ENCODE measurements at regions not wholly inside any gene's neighbourhood (a gene's known extent, or its start where the extent isn't known, plus 50 kb on each side); places are given as distances from the start of the nearest gene placed in this dataset.

- H4K20me1 ChIP-seq (ENCODE audit: control insufficient read depth, insufficient read depth, low read depth, low read length): no peaks in the 10 kb centered on the region
- H3K9me2 ChIP-seq (replicated peaks; ENCODE audit: control insufficient read depth, low read length): no peaks in the 10 kb centered on the region
- H3F3A ChIP-seq (ENCODE audit: control insufficient read depth, insufficient read depth): no peaks in the 10 kb centered on the region
- no peaks in the 10 kb centered on the region for H3K27me3 ChIP-seq (ENCODE audit: control insufficient read depth, low read length)
- H3K79me2 ChIP-seq (ENCODE audit: control insufficient read depth, low read length): no peaks in the 10 kb centered on the region
- no peaks in the 10 kb centered on the region for H3K36me3 ChIP-seq (ENCODE audit: control insufficient read depth, low read length)
- no peaks in the 10 kb centered on the region for H3K4me1 ChIP-seq (ENCODE audit: control insufficient read depth, low read length)
- no peak overlapping the region for H3K4me2 ChIP-seq (ENCODE audit: low read length)
- no peak overlapping the region for H3K27ac ChIP-seq (ENCODE audit: low read depth, low read length)
- TF ChIP-seq CTCF (IDR thresholded peaks at IDR 0.05; ENCODE audit: low read depth, low read length, poor library complexity, severe bottlenecking): no peak
- no peak for TF ChIP-seq EZH2phosphoT487 (IDR thresholded peaks at IDR 0.05; ENCODE audit: borderline replicate concordance, low read length)
- H3K9me3 ChIP-seq (ENCODE audit: control insufficient read depth, insufficient read depth, low read length): no peaks in the 10 kb centered on the region
- no peak overlapping the region for H3K4me3 ChIP-seq (ENCODE audit: low read length)
Observed at GRCh38 chr6:165077876-165078275, 231.5 kb downstream of the C6orf118 start.

GRCh38 chr6:165071906-165072305 lies 237.5 kb downstream of the C6orf118 start:
- H3K9me3 ChIP-seq (ENCODE audit: control insufficient read depth, insufficient read depth, low read length): no peaks in the 10 kb centered on the region
- H3F3A ChIP-seq (ENCODE audit: control insufficient read depth, insufficient read depth): no peaks in the 10 kb centered on the region
- no peaks in the 10 kb centered on the region for H3K4me1 ChIP-seq (ENCODE audit: control insufficient read depth, low read length)
- no peak overlapping the region for H3K4me3 ChIP-seq (ENCODE audit: low read length)
- H3K27me3 ChIP-seq (ENCODE audit: control insufficient read depth, low read length): no peaks in the 10 kb centered on the region
- no peaks in the 10 kb centered on the region for H4K20me1 ChIP-seq (ENCODE audit: control insufficient read depth, insufficient read depth, low read depth, low read length)
- H3K27ac ChIP-seq (ENCODE audit: low read depth, low read length): no peak overlapping the region
- no peak overlapping the region for H3K4me2 ChIP-seq (ENCODE audit: low read length)
- TF ChIP-seq CTCF (IDR thresholded peaks at IDR 0.05; ENCODE audit: low read depth, low read length, poor library complexity, severe bottlenecking) (no peak), EZH2phosphoT487 (IDR thresholded peaks at IDR 0.05; ENCODE audit: borderline replicate concordance, low read length) (no peak)
- H3K9me2 ChIP-seq (replicated peaks; ENCODE audit: control insufficient read depth, low read length): no peaks in the 10 kb centered on the region
- H3K36me3 ChIP-seq (ENCODE audit: control insufficient read depth, low read length): no peaks in the 10 kb centered on the region
- no peaks in the 10 kb centered on the region for H3K79me2 ChIP-seq (ENCODE audit: control insufficient read depth, low read length)

GRCh38 chr6:165060720-165061119 lies 248.7 kb downstream of the C6orf118 start:
- no peaks in the 10 kb centered on the region for H3F3A ChIP-seq (ENCODE audit: control insufficient read depth, insufficient read depth)
- no peak overlapping the region for H3K4me2 ChIP-seq (ENCODE audit: low read length)
- no peaks in the 10 kb centered on the region for H3K9me3 ChIP-seq (ENCODE audit: control insufficient read depth, insufficient read depth, low read length)
- no peaks in the 10 kb centered on the region for H3K4me1 ChIP-seq (ENCODE audit: control insufficient read depth, low read length)
- H3K9me2 ChIP-seq (replicated peaks; ENCODE audit: control insufficient read depth, low read length): no peaks in the 10 kb centered on the region
- H3K27ac ChIP-seq (ENCODE audit: low read depth, low read length): no peak overlapping the region
- no peak overlapping the region for H3K4me3 ChIP-seq (ENCODE audit: low read length)
- TF ChIP-seq EZH2phosphoT487 (IDR thresholded peaks at IDR 0.05; ENCODE audit: borderline replicate concordance, low read length) (no peak), CTCF (IDR thresholded peaks at IDR 0.05; ENCODE audit: low read depth, low read length, poor library complexity, severe bottlenecking) (no peak)
- H3K27me3 ChIP-seq (ENCODE audit: control insufficient read depth, low read length): no peaks in the 10 kb centered on the region
- no peaks in the 10 kb centered on the region for H4K20me1 ChIP-seq (ENCODE audit: control insufficient read depth, insufficient read depth, low read depth, low read length)
- no peaks in the 10 kb centered on the region for H3K79me2 ChIP-seq (ENCODE audit: control insufficient read depth, low read length)
- H3K36me3 ChIP-seq (ENCODE audit: control insufficient read depth, low read length): no peaks in the 10 kb centered on the region

- H3K27ac ChIP-seq (ENCODE audit: low read depth, low read length): no peak overlapping the region
- no peaks in the 10 kb centered on the region for H3K79me2 ChIP-seq (ENCODE audit: control insufficient read depth, low read length)
- no peak overlapping the region for H3K4me2 ChIP-seq (ENCODE audit: low read length)
- no peaks in the 10 kb centered on the region for H3K27me3 ChIP-seq (ENCODE audit: control insufficient read depth, low read length)
- H4K20me1 ChIP-seq (ENCODE audit: control insufficient read depth, insufficient read depth, low read depth, low read length): no peaks in the 10 kb centered on the region
- TF ChIP-seq EZH2phosphoT487 (IDR thresholded peaks at IDR 0.05; ENCODE audit: borderline replicate concordance, low read length): no peak
- no peak for TF ChIP-seq CTCF (IDR thresholded peaks at IDR 0.05; ENCODE audit: low read depth, low read length, poor library complexity, severe bottlenecking)
- no peaks in the 10 kb centered on the region for H3K36me3 ChIP-seq (ENCODE audit: control insufficient read depth, low read length)
- no peaks in the 10 kb centered on the region for H3K9me3 ChIP-seq (ENCODE audit: control insufficient read depth, insufficient read depth, low read length)
- no peak overlapping the region for H3K4me3 ChIP-seq (ENCODE audit: low read length)
- H3F3A ChIP-seq (ENCODE audit: control insufficient read depth, insufficient read depth): no peaks in the 10 kb centered on the region
- no peaks in the 10 kb centered on the region for H3K4me1 ChIP-seq (ENCODE audit: control insufficient read depth, low read length)
- no peaks in the 10 kb centered on the region for H3K9me2 ChIP-seq (replicated peaks; ENCODE audit: control insufficient read depth, low read length)
Observed at GRCh38 chr6:165059032-165059431, 250.4 kb downstream of the C6orf118 start.
